ENCODE measurements at regions not wholly inside any gene's neighbourhood (a gene's known extent, or its start where the extent isn't known, plus 50 kb on each side); places are given as distances from the start of the nearest gene placed in this dataset.

DNA sequence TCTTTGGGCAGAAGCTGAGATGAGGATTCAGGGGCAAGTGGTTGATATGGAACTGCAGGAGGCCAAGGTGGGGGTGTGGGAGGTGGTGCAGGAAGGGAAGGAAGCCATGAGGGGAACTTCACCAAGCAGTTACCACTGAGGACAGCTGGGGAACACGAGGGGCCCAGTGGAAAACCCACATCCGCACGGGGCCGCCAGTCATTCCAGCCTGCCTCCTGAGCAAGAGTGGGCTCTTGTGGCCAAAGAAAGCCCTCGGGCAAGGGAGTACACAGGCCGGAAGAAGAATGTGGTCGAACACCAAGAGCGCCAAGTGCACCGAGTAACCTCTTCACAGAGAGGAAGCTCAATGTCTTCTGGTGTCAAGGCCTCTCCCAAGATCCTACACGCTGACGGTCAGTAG, 252.2 kb upstream of the FOXN3 start:
- TF ChIP-seq, protein P1, sequence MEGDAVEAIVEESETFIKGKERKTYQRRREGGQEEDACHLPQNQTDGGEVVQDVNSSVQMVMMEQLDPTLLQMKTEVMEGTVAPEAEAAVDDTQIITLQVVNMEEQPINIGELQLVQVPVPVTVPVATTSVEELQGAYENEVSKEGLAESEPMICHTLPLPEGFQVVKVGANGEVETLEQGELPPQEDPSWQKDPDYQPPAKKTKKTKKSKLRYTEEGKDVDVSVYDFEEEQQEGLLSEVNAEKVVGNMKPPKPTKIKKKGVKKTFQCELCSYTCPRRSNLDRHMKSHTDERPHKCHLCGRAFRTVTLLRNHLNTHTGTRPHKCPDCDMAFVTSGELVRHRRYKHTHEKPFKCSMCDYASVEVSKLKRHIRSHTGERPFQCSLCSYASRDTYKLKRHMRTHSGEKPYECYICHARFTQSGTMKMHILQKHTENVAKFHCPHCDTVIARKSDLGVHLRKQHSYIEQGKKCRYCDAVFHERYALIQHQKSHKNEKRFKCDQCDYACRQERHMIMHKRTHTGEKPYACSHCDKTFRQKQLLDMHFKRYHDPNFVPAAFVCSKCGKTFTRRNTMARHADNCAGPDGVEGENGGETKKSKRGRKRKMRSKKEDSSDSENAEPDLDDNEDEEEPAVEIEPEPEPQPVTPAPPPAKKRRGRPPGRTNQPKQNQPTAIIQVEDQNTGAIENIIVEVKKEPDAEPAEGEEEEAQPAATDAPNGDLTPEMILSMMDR (IDR thresholded peaks at IDR 0.05), result no peak
- no peak for TF ChIP-seq POLR2A (IDR thresholded peaks at IDR 0.05)
